SJSA1 (cell line): ENCODE measurements at regions not wholly inside any gene's neighbourhood (a gene's known extent, or its start where the extent isn't known, plus 50 kb on each side); places are given as distances from the start of the nearest gene placed in this dataset.

Source experiments
- DNase-seq, 2 experiments: peaks; one replicate each; pipeline ENCODE4 v3.0.0-alpha.2; 2015 to 2020; ENCODE audit warnings: low spot score in 2 of 2, low read depth in 1 of 2
- H3K27ac ChIP-seq: fragments of 250-450 bp; sonication (Bioruptor Pico); 2 replicates; pipeline ENCODE4 v1.5.1; 2020; ENCODE audit warnings: mild to moderate bottlenecking, moderate library complexity
- H3K27me3 ChIP-seq: fragments of 250-450 bp; sonication (Bioruptor Pico); replicated peaks from 2 replicates; pipeline ENCODE4 v1.5.1; 2020; ENCODE audit warnings: mild to moderate bottlenecking, moderate library complexity
- H3K36me3 ChIP-seq: fragments of 250-450 bp; sonication (Bioruptor Pico); 2 replicates; pipeline ENCODE4 v1.5.1; 2020; ENCODE audit warnings: mild to moderate bottlenecking
- H3K4me1 ChIP-seq: fragments of 250-450 bp; sonication (Bioruptor Pico); replicated peaks from 2 replicates; pipeline ENCODE4 v1.6.1; 2021; ENCODE audit warnings: mild to moderate bottlenecking
- H3K4me3 ChIP-seq: fragments of 250-450 bp; sonication (Bioruptor Pico); 2 replicates; pipeline ENCODE4 v1.5.1; 2020; ENCODE audit warnings: mild to moderate bottlenecking
- H3K9me3 ChIP-seq: fragments of 250-450 bp; sonication (Bioruptor Pico); replicated peaks from 2 replicates; pipeline ENCODE4 v1.5.1; 2020; ENCODE audit warnings: mild to moderate bottlenecking

DNA sequence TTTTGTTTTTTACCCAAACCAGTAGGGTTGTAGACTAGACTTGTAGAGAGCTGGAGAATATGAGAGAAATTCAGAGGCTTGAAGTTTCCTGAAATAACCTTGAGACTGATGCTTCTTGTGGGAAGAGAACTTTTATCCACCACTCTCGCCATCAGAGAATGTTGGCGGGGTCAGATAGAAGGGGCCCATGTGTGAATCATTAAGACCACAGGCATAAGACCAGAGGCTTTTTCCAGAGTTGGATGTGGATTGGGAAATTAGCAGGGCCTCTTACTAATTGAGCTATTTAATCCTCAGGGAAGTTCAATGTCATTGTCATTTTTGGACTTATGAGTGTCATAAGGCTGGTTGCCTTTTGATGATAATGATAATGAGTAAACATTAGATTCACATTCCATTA is 246.9 kb upstream of the THRB start:
- Histone ChIP-seq H3K9me3 (no peaks in the 10 kb centered on the region), H3K27me3 (no peaks in the 10 kb centered on the region), H3K4me1 (no peaks in the 10 kb centered on the region), H3K27ac (no peak overlapping the region), H3K36me3 (no peaks in the 10 kb centered on the region), H3K4me3 (no peak overlapping the region)
- DNase-seq = no peak

DNA sequence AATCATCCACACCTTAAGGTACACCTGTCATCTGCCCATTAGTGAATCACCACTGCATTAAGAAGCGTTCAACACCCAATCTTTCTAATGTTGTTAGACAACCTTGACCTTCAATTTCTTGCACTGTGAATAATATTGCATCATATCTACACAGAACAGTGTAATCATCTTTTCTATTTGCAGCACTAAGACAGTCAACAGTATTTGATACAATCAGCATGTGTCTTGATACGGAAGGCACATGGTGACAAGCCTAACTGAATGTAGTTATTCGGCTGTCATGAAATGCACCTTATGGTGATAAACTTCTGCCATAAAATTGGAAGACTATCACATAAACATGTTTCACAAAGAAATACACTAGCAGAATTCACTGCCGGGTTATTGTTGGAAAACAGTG is 253.9 kb upstream of the THRB start:
- no peak for DNase-seq
- no peaks in the 10 kb centered on the region for H3K9me3 ChIP-seq

DNA sequence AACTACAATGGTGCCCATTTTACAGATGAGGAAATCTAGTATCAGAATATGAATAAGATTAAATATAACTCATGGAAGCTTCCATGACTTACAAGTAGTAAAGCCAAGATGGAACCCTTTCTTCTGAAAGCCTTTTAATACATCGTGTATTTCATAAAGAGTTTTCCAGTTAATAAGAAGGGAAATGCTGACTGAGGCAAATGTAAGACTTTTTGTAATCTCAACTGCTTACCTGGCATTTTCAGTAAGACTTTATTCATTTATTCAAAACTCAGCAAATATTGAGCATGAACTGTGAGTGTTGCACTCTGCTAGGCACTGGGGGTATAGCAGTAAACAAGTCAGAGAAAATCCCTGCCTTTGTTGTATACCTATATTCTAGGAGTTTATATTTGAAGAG is 256.4 kb upstream of the THRB start:
- Histone ChIP-seq H3K4me3 (no peak overlapping the region), H3K27ac (no peak overlapping the region), H3K36me3 (no peaks in the 10 kb centered on the region), H3K9me3 (no peaks in the 10 kb centered on the region), H3K4me1 (no peaks in the 10 kb centered on the region), H3K27me3 (no peaks in the 10 kb centered on the region)
- no peak for DNase-seq

More for the DNA sequence above, 253.9 kb upstream of the THRB start:
- H3K36me3 ChIP-seq = no peaks in the 10 kb centered on the region
- H3K4me3 ChIP-seq = no peak overlapping the region
- H3K27ac ChIP-seq = no peak overlapping the region
- H3K4me1 ChIP-seq = no peaks in the 10 kb centered on the region
- H3K27me3 ChIP-seq = no peaks in the 10 kb centered on the region

DNA sequence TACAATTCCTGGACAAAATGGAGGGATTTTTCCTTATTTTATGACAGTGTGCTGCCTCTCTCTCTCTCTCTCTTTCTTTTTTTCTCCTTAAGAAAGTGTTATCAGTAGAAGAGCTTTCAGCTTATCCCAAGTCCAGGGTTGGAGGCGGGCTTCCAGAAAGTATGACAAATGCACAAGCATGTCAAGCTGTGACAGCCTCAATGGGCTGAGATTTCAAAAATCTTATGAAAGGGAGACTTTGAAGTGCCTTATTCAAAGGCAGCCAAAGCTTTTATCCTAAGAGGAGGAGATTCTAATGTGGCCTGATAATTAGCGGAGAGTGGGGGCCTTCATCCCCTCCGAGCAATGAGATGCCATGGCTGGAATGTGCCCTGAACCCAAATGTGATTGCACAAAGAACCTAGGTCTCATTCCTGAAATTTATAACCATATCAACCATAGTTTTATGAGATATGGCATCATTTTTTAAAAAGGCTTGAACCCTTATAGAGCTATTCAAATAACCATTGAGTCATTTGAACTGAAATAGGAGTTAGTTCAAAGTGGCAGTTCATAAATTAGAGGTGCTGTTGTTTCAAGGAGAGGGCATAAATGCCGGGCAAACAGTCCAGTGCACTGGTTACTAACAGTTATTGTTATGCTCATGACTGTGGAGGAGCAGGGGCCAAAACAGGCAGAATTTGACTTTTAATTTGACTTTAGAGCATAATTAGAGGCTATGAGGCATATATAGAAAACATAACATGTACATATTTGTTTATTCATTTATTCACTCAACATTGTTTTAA is 261.6 kb upstream of the THRB start:
- Histone ChIP-seq H3K9me3 (no peaks in the 10 kb centered on the region), H3K4me1 (no peaks in the 10 kb centered on the region), H3K27me3 (no peaks in the 10 kb centered on the region), H3K36me3 (no peaks in the 10 kb centered on the region), H3K4me3 (no peak overlapping the region), H3K27ac (no peak overlapping the region)
- no peak for DNase-seq

DNA sequence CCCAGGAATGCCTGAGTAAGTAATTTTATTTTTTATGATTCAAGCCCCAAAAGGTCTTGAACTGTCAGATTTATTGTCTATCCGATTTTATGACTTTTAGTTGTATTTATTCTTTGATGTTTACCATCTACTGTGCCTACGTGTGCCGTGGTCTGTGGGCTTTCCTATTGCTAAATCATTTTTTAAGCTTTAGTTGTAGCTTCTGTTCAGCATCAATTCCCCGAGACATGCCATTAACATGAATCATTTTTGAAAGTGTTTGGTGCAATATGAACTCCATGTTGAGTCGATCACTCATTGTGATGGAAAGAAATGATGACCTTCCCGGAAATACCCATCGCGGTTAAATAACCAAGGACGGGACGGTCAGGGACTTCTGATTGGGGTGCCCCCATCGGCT is 268.7 kb upstream of the THRB start:
- peak in 1 of 2 experiments; percentile 5 for DNase-seq
- H3K27me3 ChIP-seq = no peaks in the 10 kb centered on the region
- no peak overlapping the region for H3K4me3 ChIP-seq
- no peaks in the 10 kb centered on the region for H3K4me1 ChIP-seq
- no peaks in the 10 kb centered on the region for H3K36me3 ChIP-seq
- no peak overlapping the region; the same call in 1 of the 2 replicates for H3K27ac ChIP-seq
- no peaks in the 10 kb centered on the region for H3K9me3 ChIP-seq

DNA sequence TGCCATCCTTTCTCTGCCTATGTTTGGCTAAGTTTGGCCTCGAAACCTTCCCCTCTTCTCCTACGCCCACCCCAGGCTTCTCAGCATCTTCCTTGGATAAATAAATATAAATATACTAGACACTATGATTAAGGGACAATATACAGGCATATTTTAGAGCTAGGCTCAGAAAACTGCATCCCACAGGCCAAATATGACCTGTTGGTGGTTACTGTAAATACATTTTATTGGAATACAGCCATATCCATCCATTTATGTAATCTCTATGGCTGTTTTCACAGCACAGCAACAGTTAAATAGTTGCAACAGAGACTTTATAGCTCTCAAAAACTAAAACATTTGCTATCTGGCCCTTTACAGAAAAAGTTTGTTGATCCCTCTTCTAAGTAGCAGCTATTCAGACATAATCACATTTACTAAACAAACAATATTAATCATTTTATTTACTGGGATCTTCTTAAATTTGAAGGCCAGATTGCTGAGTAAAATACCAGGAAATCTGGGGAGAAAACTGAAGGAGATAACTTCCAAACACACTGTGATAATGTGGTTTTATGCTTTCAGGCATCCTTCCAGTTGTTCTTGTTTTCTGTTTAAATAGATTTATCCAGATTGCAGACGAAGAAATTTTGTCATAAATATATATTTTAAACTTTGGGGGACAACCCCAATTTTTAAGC is 269.7 kb upstream of the THRB start:
- Histone ChIP-seq H3K27ac (no peak overlapping the region), H3K4me1 (no peaks in the 10 kb centered on the region), H3K9me3 (no peaks in the 10 kb centered on the region), H3K27me3 (no peaks in the 10 kb centered on the region), H3K36me3 (no peaks in the 10 kb centered on the region), H3K4me3 (no peak overlapping the region)
- no peak for DNase-seq

DNA sequence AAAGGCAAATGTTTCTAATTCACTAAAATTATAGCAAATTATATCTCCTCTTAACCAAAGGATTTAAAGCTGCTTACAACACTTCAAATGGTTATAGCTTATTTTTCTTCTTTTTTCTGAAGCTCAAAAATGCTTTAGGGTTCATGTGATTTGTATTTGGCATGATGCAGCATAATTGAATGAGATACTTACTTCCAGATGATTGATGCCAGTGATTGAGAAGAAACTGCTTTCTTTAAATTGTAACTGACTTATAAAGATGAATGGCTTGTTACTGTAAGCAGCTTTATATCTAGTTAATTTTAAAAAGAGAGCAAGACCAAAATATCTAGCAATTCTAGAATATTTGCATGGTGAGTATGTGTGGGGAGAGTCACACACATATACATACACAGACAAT is 270.7 kb upstream of the THRB start:
- H3K27me3 ChIP-seq = no peaks in the 10 kb centered on the region
- H3K4me1 ChIP-seq = no peaks in the 10 kb centered on the region
- no peak for DNase-seq
- no peaks in the 10 kb centered on the region for H3K36me3 ChIP-seq
- no peaks in the 10 kb centered on the region for H3K9me3 ChIP-seq
- H3K4me3 ChIP-seq = no peak overlapping the region
- no peak overlapping the region for H3K27ac ChIP-seq

DNA sequence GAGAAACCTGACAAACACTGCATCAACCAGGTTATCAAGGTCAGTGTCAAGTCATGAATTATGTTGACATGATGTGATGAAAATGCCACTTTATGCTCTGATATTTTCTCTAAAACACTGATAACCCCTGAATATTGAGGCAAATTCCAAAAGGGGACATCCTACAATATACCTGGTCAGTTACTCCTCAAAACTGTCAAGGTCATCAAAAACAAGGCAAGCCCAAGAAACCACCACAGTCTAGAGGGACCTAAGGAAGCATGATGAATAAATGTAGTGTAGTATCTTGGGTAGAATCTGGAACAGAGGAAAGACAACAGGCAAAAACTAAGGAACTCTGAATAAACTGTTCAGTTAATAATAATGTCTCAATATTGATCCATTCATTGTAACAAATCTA is 275.3 kb upstream of the THRB start:
- DNase-seq = no peak

DNA sequence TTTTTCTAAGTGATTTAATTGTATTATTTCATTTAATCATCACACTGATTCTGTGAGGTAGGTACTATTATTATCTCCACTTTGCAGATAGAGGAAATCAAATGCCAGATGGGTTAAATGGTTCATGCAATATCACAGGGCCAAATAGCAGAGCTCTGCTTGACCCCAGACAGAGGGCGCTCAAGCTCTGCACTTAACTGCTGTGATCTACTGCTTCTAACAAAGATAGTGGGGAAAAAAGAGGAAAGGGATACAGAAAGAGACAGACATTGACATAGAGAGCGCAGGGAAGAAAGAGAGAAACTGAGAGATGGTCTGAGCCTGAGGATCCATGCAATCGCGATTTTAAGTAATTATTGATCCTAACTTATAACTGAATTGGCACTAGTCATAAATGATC is 279.1 kb upstream of the THRB start:
- peak; percentile 18 to 63 for DNase-seq
- no peaks in the 10 kb centered on the region for H3K9me3 ChIP-seq
- H3K36me3 ChIP-seq = no peaks in the 10 kb centered on the region
- no peaks in the 10 kb centered on the region for H3K4me1 ChIP-seq
- no peak overlapping the region for H3K27ac ChIP-seq
- H3K27me3 ChIP-seq = no peaks in the 10 kb centered on the region
- H3K4me3 ChIP-seq = no peak overlapping the region

More for the DNA sequence above, 275.3 kb upstream of the THRB start:
- Histone ChIP-seq H3K4me1 (no peaks in the 10 kb centered on the region), H3K27me3 (no peaks in the 10 kb centered on the region), H3K4me3 (no peak overlapping the region), H3K36me3 (no peaks in the 10 kb centered on the region), H3K9me3 (no peaks in the 10 kb centered on the region), H3K27ac (no peak overlapping the region)

DNA sequence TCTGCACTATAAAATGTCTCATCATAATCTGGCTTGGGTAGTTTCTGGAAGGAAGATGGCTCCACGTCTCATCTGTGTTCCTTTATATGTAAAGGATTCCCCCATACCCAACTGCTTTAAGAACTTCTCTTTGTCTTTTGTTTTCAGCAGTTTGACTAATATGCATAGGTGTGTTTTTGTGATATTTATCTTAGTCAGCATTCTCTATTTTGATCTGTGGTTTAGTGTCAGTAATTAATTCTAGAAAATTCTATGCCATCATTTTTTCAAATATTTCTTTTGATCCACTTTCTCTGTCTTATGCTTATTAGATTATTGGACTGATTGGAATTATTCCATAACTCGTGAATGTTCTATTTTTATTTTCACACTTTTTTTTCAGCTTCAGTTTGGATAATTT is 286.3 kb upstream of the THRB start:
- no peak for DNase-seq
- Histone ChIP-seq H3K4me3 (no peak overlapping the region), H3K27ac (no peak overlapping the region), H3K27me3 (no peaks in the 10 kb centered on the region), H3K36me3 (no peaks in the 10 kb centered on the region), H3K4me1 (no peaks in the 10 kb centered on the region), H3K9me3 (no peaks in the 10 kb centered on the region)

DNA sequence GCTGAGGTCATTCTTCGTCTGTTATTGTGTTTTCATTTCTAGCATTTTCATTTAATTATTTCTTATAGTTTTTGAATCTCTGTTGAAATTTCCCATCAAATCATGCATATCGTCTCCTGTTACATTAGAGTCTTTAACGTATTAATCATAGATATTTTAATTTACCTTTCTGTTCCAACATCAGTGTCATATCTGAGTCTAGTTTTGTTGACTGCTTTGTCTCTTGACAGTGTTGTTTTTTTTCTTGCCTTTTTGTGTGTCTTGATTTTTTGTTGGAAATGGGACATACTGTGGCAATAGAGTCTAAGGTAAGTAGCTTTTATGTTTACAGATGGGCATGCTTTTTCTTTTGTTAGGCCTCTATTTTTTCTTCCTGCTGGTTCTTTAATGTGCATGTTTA is 286.8 kb upstream of the THRB start:
- Histone ChIP-seq H3K9me3 (no peaks in the 10 kb centered on the region), H3K36me3 (no peaks in the 10 kb centered on the region), H3K4me1 (no peaks in the 10 kb centered on the region), H3K4me3 (no peak overlapping the region), H3K27me3 (no peaks in the 10 kb centered on the region), H3K27ac (no peak overlapping the region)
- no peak for DNase-seq

DNA sequence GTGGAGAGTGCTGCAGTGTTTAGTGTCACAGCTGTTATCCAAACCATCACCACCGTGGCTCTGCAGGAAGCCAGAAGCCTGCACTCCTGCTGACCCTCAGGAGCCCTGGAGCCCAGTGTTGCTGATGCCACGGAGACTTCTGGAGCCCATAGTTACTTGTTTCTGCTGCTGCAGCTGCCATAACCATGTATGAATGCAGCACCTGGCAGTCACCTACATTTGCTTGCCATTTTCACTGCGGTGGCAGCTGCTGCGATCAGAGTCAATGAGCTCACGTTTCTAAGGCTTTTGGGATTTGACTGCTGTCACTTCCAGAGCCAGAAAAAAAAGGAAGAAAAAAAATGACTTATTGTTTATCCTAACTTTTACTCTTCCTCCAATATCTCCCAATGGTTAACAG is 299.2 kb upstream of the THRB start:
- DNase-seq = no peak
- Histone ChIP-seq H3K36me3 (no peaks in the 10 kb centered on the region), H3K27ac (no peak overlapping the region), H3K27me3 (no peaks in the 10 kb centered on the region), H3K4me3 (no peak overlapping the region), H3K9me3 (no peaks in the 10 kb centered on the region), H3K4me1 (no peaks in the 10 kb centered on the region)

DNA sequence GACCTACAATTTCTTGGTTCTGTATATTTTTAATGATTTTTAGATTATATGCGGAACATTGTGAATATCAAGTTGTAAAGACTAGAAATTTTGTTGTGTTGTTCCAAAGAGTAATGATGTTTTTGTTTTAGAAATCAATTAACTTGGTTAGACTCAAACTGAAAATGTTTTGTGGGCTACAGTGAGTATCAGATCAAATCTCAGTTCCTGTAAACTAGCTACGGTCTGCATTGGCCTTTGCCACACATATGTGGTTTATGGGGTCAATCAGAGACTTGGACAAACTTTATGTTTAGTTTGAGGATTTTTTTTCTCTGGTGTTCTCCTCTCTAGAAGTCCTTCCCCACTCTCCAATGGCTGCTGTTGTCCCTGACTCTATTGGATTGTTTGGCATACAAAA is 308.0 kb upstream of the THRB start:
- no peak for DNase-seq
- no peaks in the 10 kb centered on the region for H3K9me3 ChIP-seq
- no peaks in the 10 kb centered on the region for H3K4me1 ChIP-seq
- H3K4me3 ChIP-seq = no peak overlapping the region
- H3K27ac ChIP-seq = no peak overlapping the region
- no peaks in the 10 kb centered on the region for H3K36me3 ChIP-seq
- H3K27me3 ChIP-seq = no peaks in the 10 kb centered on the region

DNA sequence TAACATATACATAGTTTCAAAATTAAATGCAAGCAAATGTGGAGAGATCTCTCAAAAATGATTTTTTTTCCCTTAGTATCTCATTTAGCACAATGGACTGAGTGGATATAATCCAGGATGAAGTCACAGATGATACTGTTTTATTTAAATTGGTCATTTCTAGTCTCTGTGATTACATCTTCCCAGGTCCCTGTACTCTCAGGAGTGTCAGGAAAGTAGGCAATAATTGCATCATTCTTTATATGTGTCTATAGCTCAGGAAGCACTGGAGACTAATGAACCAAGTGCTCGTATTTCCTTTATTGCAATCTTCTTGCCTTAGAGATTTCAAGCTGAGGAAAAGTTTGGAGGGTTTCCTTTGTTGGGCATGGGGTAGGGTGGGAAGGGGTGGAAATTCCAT is 309.4 kb upstream of the THRB start:
- no peaks in the 10 kb centered on the region for H3K9me3 ChIP-seq
- no peaks in the 10 kb centered on the region for H3K4me1 ChIP-seq
- no peaks in the 10 kb centered on the region for H3K36me3 ChIP-seq
- no peak for DNase-seq
- H3K4me3 ChIP-seq = no peak overlapping the region
- no peaks in the 10 kb centered on the region for H3K27me3 ChIP-seq
- H3K27ac ChIP-seq = no peak overlapping the region
